ENCODE measurements at regions not wholly inside any gene's neighbourhood (a gene's known extent, or its start where the extent isn't known, plus 50 kb on each side); places are given as distances from the start of the nearest gene placed in this dataset.
"Not testable (repeated sequence)": the region's sequence is repeated elsewhere in the genome, so short reads cannot be mapped to it uniquely, and the experiment has no call there.

- ATAC-seq (ENCODE audit: low read depth in 2 of 2) (no peak), DNase-seq (no peak)
- Mint-ChIP-seq H3K4me1 (no peaks in the 10 kb centered on the region), H3K27ac (no peak overlapping the region), H3K36me3 (no peaks in the 10 kb centered on the region), H3K27me3 (no peaks in the 10 kb centered on the region), H3K4me3 (no peak overlapping the region), H3K9me3 (peaks cover 0 to 2% (median 0%) of the 10 kb centered on the region in 7 donors)
Measured at GRCh38 chr12:82300611-82301010, 57.6 kb downstream of the CCDC59 start.

GRCh38 chr12:82299319-82300025 lies 58.7 kb downstream of the CCDC59 start:
- Mint-ChIP-seq H3K27ac (no peak overlapping the region), H3K27me3 (no peaks in the 10 kb centered on the region), H3K36me3 (no peaks in the 10 kb centered on the region), H3K4me1 (no peaks in the 10 kb centered on the region), H3K9me3 (no peaks in the 10 kb centered on the region), H3K4me3 (no peak overlapping the region)
- no peak for ATAC-seq (ENCODE audit: low read depth in 2 of 2)
- no peak for DNase-seq

- Mint-ChIP-seq H3K27ac (no peak overlapping the region), H3K4me1 (no peaks in the 10 kb centered on the region), H3K36me3 (no peaks in the 10 kb centered on the region), H3K9me3 (peaks cover 0 to 2% (median 0%) of the 10 kb centered on the region in 7 donors), H3K4me3 (no peak overlapping the region), H3K27me3 (no peaks in the 10 kb centered on the region)
- no peak for DNase-seq
- no peak for ATAC-seq (ENCODE audit: low read depth in 2 of 2)
Measured at GRCh38 chr12:82290415-82290814, 67.8 kb downstream of the CCDC59 start.

GRCh38 chr12:82281335-82281734 lies 76.9 kb downstream of the CCDC59 start:
- H3K27ac Mint-ChIP-seq; H3K36me3 Mint-ChIP-seq; H3K4me3 Mint-ChIP-seq; ATAC-seq (ENCODE audit: low read depth in 2 of 2); DNase-seq; H3K4me1 Mint-ChIP-seq; H3K27me3 Mint-ChIP-seq: not testable (repeated sequence)
- peaks cover 7 to 21% (median 14%) of the 10 kb centered on the region in 7 donors for H3K9me3 Mint-ChIP-seq

- Mint-ChIP-seq H3K4me1 (no peaks in the 10 kb centered on the region), H3K9me3 (peaks cover 12 to 21% (median 14%) of the 10 kb centered on the region in 7 donors), H3K27ac (no peak overlapping the region), H3K4me3 (no peak overlapping the region), H3K27me3 (no peaks in the 10 kb centered on the region), H3K36me3 (no peaks in the 10 kb centered on the region)
- DNase-seq, result no peak
- ATAC-seq (ENCODE audit: low read depth in 2 of 2), result no peak
Measured at GRCh38 chr12:82279536-82280058, 78.6 kb downstream of the CCDC59 start.

GRCh38 chr12:82277582-82277981 lies 80.6 kb downstream of the CCDC59 start:
- Mint-ChIP-seq H3K4me1 (no peaks in the 10 kb centered on the region), H3K27me3 (no peaks in the 10 kb centered on the region), H3K9me3 (peaks cover 11 to 23% (median 14%) of the 10 kb centered on the region in 7 donors), H3K27ac (no peak overlapping the region), H3K4me3 (no peak overlapping the region), H3K36me3 (no peaks in the 10 kb centered on the region)
- ATAC-seq (ENCODE audit: low read depth in 2 of 2), result no peak
- DNase-seq, result no peak

GRCh38 chr12:82242729-82243128 lies 115.5 kb downstream of the CCDC59 start:
- Mint-ChIP-seq H3K9me3 (peaks cover 0 to 15% (median 10%) of the 10 kb centered on the region in 7 donors), H3K27ac (no peak overlapping the region), H3K4me1 (no peaks in the 10 kb centered on the region), H3K27me3 (no peaks in the 10 kb centered on the region), H3K36me3 (no peaks in the 10 kb centered on the region), H3K4me3 (no peak overlapping the region)
- no peak for DNase-seq
- ATAC-seq (ENCODE audit: low read depth in 2 of 2), result no peak

GRCh38 chr12:82225871-82226270 lies 132.3 kb downstream of the CCDC59 start:
- H3K9me3 Mint-ChIP-seq, result peaks cover 0 to 12% (median 4%) of the 10 kb centered on the region in 7 donors
- ATAC-seq (ENCODE audit: low read depth in 2 of 2), result no peak

GRCh38 chr12:82223426-82223825 lies 134.8 kb downstream of the CCDC59 start:
- ATAC-seq (ENCODE audit: low read depth in 2 of 2) (no peak), DNase-seq (no peak)
- no peaks in the 10 kb centered on the region for H3K36me3 Mint-ChIP-seq
- peaks cover 0 to 16% (median 3%) of the 10 kb centered on the region in 7 donors for H3K9me3 Mint-ChIP-seq
- H3K27me3 Mint-ChIP-seq, result no peaks in the 10 kb centered on the region
- H3K4me1 Mint-ChIP-seq, result no peaks in the 10 kb centered on the region
- H3K4me3 Mint-ChIP-seq, result peak overlapping the region in 1 of 8 donors; percentile 10
- H3K27ac Mint-ChIP-seq, result no peak overlapping the region

More at GRCh38 chr12:82225871-82226270, 132.3 kb downstream of the CCDC59 start:
- H3K4me1 Mint-ChIP-seq, result no peaks in the 10 kb centered on the region
- no peak for DNase-seq
- H3K27ac Mint-ChIP-seq, result no peak overlapping the region
- H3K4me3 Mint-ChIP-seq, result no peak overlapping the region
- H3K27me3 Mint-ChIP-seq, result no peaks in the 10 kb centered on the region
- H3K36me3 Mint-ChIP-seq, result no peaks in the 10 kb centered on the region

GRCh38 chr12:82216475-82216874 lies 141.7 kb downstream of the CCDC59 start:
- H3K4me1 Mint-ChIP-seq, result no peaks in the 10 kb centered on the region
- no peak overlapping the region for H3K4me3 Mint-ChIP-seq
- no peak overlapping the region for H3K27ac Mint-ChIP-seq
- no peak for DNase-seq
- no peak for ATAC-seq (ENCODE audit: low read depth in 2 of 2)
- no peaks in the 10 kb centered on the region for H3K27me3 Mint-ChIP-seq
- no peaks in the 10 kb centered on the region for H3K36me3 Mint-ChIP-seq
- peaks cover 0 to 25% (median 6%) of the 10 kb centered on the region in 7 donors for H3K9me3 Mint-ChIP-seq

GRCh38 chr12:82213761-82214160 lies 144.4 kb downstream of the CCDC59 start:
- no peaks in the 10 kb centered on the region for H3K27me3 Mint-ChIP-seq
- H3K4me1 Mint-ChIP-seq, result no peaks in the 10 kb centered on the region
- no peaks in the 10 kb centered on the region for H3K36me3 Mint-ChIP-seq
- H3K9me3 Mint-ChIP-seq, result peaks cover 4 to 30% (median 11%) of the 10 kb centered on the region in 7 donors
- H3K27ac Mint-ChIP-seq, result no peak overlapping the region
- no peak overlapping the region for H3K4me3 Mint-ChIP-seq
- DNase-seq, result no peak
- ATAC-seq (ENCODE audit: low read depth in 2 of 2), result no peak

GRCh38 chr12:82210882-82211281 lies 147.3 kb downstream of the CCDC59 start:
- Mint-ChIP-seq H3K4me3 (no peak overlapping the region), H3K4me1 (no peaks in the 10 kb centered on the region), H3K27me3 (no peaks in the 10 kb centered on the region), H3K9me3 (peaks cover 4 to 31% (median 8%) of the 10 kb centered on the region in 7 donors), H3K36me3 (no peaks in the 10 kb centered on the region), H3K27ac (no peak overlapping the region)
- DNase-seq, result no peak
- ATAC-seq (ENCODE audit: low read depth in 2 of 2), result no peak

- Mint-ChIP-seq H3K9me3 (peaks cover 3 to 22% (median 6%) of the 10 kb centered on the region in 7 donors), H3K27ac (no peak overlapping the region), H3K27me3 (no peaks in the 10 kb centered on the region), H3K36me3 (no peaks in the 10 kb centered on the region), H3K4me3 (no peak overlapping the region), H3K4me1 (no peaks in the 10 kb centered on the region)
- ATAC-seq (ENCODE audit: low read depth in 2 of 2) (no peak), DNase-seq (no peak)
Measured at GRCh38 chr12:82209533-82209932, 148.7 kb downstream of the CCDC59 start.

- H3K36me3 Mint-ChIP-seq, result no peaks in the 10 kb centered on the region
- H3K9me3 Mint-ChIP-seq, result peaks cover 0 to 22% (median 9%) of the 10 kb centered on the region in 7 donors
- no peaks in the 10 kb centered on the region for H3K27me3 Mint-ChIP-seq
- H3K4me3 Mint-ChIP-seq, result no peak overlapping the region
- H3K4me1 Mint-ChIP-seq, result no peaks in the 10 kb centered on the region
- ATAC-seq (ENCODE audit: low read depth in 2 of 2), result no peak
- DNase-seq, result no peak
- no peak overlapping the region for H3K27ac Mint-ChIP-seq
Measured at GRCh38 chr12:82207556-82207955, 150.6 kb downstream of the CCDC59 start.

Data from naive B cell (primary cell).